Motor neuron (in vitro differentiated cells): ENCODE measurements at regions not wholly inside any gene's neighbourhood (a gene's known extent, or its start where the extent isn't known, plus 50 kb on each side); places are given as distances from the start of the nearest gene placed in this dataset.
A peak's percentile ranks its signal among the peaks of the same experiment; 100 is the strongest.

Experiments used
- ATAC-seq, 8 experiments: fragments of 200-7000 bp; cut with Tn5 transposase; replicated peaks in 6 of 8; 2 replicates each; pipeline ENCODE4 v1.8.0; 2021; ENCODE audit warnings: mild to moderate bottlenecking in 8 of 8, moderate library complexity in 8 of 8
- H3K27ac ChIP-seq, 2 donors: fragments of 250-450 bp; sonication (Bioruptor Pico); 2 replicates each; pipeline ENCODE4 v1.9.0; 2021; ENCODE audit warnings: antibody characterized with exemption in 2 of 2, mild to moderate bottlenecking in 2 of 2, moderate library complexity in 1 of 2
- H3K4me1 ChIP-seq, 2 donors: fragments of 250-450 bp; sonication (Bioruptor Pico); replicated peaks in 1 of 2; 2 replicates each; pipeline ENCODE4 v1.6.1; 2021; ENCODE audit warnings: antibody characterized with exemption in 2 of 2, mild to moderate bottlenecking in 2 of 2, moderate library complexity in 1 of 2
- H3K4me3 ChIP-seq, 5 donors: fragments of 250-450 bp; sonication (Bioruptor Pico); 2 replicates each; pipeline ENCODE4 v1.9.0; 2021; ENCODE audit warnings: antibody characterized with exemption in 5 of 5, mild to moderate bottlenecking in 5 of 5, moderate library complexity in 4 of 5
- WGBS, 10 experiments: fragments of 450-650 bp; shearing (Covaris generic); methylation state at CpG; one replicate each; pipeline ENCODE4 v1.0.0; 2022; 5-methylcytosine and 5-hydroxymethylcytosine counted together
- in situ Hi-C, 9 experiments: fragments of 400-800 bp; cut with MboI; loops; one replicate each; pipeline ENCODE4 v1.15.0; 2021; ENCODE audit warnings: low sequenced_read_pairs in 9 of 9, low pct_unique_long_range_greater_than_20kb in 2 of 9; ENCODE audit not compliant: unreplicated experiment in 9 of 9

DNA sequence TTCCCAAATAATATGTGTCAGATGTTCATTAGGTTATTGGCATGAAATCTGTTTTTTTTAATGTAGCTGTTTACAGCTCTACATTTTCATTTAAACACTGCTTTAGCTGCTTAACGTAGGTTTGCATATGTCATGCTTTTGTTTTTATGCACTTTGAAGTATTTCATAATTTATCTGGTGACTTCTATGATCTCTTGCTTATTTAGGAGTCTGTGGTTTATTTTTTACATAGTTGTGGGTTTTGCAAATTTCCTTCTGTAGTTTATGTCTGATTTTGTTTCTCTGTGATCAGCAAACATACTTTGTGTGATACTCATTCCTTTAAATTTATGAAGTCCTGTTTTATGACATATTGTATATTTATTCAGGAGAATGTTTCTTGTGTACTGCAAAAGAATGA is 606.5 kb upstream of the PFKP start:
- Histone ChIP-seq H3K4me1 (peaks cover 0 to 2% of the 10 kb centered on the region in 2 donors), H3K27ac (no peak overlapping the region), H3K4me3 (no peak overlapping the region)
- no peak for ATAC-seq
- in situ Hi-C loops, result no loop called here
- WGBS, 10 experiments, result 0 to 100% (median 80%) methylated on average over 1 of the region's 1 CpG; no CpG with 5 or more reads in 1 of the 10 experiments

DNA sequence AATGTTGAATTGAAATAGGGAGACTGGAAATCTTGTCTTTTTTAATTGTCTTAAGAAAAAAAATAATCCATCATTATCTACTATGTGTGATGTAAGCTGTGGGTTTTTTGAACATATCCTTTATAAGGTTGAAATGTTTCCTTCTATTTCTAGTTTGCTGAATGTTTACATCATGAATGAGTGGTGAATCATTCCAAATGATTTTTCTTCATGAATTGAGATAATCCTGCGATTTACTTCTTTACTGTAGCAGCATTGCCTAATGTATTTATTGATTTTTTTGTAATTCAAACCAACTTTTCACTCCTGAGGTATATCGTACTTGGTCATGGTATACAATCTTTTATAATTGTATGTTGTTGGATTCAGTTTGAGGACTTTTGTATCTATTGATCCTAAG is 607.6 kb upstream of the PFKP start:
- in situ Hi-C loops, result no loop called here
- Histone ChIP-seq H3K4me1 (peaks cover 0 to 2% of the 10 kb centered on the region in 2 donors), H3K4me3 (no peak overlapping the region), H3K27ac (no peak overlapping the region)
- no peak for ATAC-seq
- WGBS, 10 experiments, result 0 to 100% (median 72%) methylated on average over 2 of the region's 2 CpGs

DNA sequence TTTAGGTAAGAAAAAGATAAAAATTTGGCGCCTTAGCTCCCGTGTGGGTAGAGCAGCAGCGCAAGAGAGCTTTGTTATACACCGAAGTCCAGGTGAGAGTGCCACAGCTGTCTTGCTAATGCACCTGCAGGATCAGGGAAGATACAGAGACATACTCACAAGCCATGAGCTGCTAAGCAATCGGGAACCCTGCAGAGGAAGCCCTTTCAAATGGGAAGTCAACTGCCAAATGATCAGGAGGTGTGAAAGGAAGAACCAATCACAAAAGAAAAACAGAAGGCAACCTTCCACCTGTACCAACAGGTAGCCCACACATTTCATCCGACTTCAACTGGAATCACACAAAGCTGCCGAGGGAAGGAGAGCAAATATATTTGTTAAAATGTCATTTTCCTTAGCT is 610.5 kb upstream of the PFKP start:
- ATAC-seq, result no peak
- H3K4me1 ChIP-seq, result no peaks in the 10 kb centered on the region
- in situ Hi-C loops, result no loop called here
- H3K27ac ChIP-seq, result no peak overlapping the region
- no peak overlapping the region for H3K4me3 ChIP-seq
- WGBS, 10 experiments, result 0 to 85% (median 64%) methylated on average over 1 to 7 of the region's 7 CpGs

DNA sequence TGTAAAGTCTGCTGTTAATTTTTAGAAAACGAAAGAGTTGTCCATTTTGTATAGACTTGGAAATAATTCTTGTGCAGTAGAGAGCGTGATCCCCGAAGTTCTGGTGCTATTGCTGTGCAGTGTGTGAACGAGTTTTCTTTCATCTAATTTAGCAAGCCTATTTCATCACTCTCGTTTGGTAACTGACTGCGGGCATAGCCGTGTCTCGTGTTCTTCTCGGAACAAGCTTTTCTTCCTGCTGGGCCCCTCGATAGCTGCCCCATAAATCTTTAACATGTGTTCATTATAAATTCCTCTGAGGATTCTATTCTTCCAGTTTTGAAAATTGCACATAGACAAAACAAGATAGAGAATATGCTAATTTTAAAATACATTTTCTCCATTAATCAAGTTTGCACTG is 622.0 kb upstream of the PFKP start:
- WGBS, 10 experiments, result 0 to 82% (median 54%) methylated on average over 1 to 10 of the region's 10 CpGs
- peaks cover 4 to 23% of the 10 kb centered on the region in 2 donors for H3K4me1 ChIP-seq
- ATAC-seq, result peak in 5 of 8 experiments; percentile 63 to 97 (median 95)
- no peak overlapping the region for H3K4me3 ChIP-seq
- H3K27ac ChIP-seq, result no peak overlapping the region
- in situ Hi-C loops, result no loop called here

DNA sequence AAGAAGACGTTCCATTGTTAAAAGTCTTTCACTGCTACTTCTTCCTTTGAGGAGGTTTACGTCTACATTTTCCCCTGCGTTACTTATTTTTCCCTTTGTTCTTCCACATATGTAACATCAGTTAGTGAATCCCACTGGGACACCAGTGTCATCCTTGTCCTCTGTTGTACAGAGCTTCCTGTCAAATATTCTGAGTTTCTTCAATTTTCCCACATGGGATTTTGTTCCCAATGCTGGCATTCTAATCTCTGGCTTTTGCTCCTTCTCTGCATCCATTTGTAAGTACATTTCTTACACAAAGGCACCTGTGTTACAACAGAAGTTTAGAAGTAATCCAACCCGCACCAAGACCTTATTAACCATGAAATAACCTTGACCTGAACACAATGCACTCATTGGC is 627.4 kb upstream of the PFKP start:
- no peak overlapping the region for H3K27ac ChIP-seq

DNA sequence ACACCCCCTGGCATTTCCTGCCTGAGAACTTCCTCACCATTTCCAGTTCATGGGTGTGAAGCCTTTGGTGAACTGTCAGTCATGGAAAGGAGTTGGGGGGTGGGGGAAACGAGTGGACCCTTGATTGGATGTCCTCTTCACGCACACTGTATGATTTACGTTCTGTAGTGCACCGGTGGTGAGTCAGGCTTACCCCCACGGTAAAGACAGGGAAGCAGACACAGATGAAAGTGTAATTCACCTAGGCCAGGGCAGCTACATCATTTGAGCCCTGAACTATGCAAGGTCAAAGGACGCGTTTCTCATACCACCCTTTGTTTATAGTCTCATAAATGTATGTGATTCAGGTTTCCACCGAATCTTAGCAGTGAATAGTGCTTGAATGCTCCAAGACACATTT is 628.3 kb upstream of the PFKP start:
- ATAC-seq, result peak in 4 of 8 experiments; percentile 32 to 59 (median 47)
- in situ Hi-C loops, result no loop called here
- Histone ChIP-seq H3K27ac (peak overlapping the region; percentile 40 to 80), H3K4me1 (peaks cover 7 to 32% of the 10 kb centered on the region in 2 donors), H3K4me3 (no peak overlapping the region)
- WGBS, 10 experiments, result 0 to 93% (median 42%) methylated on average over 2 to 7 of the region's 8 CpGs; no CpG with 5 or more reads in 2 of the 10 experiments

More for the DNA sequence above, 627.4 kb upstream of the PFKP start:
- in situ Hi-C loops, result no loop called here
- H3K4me3 ChIP-seq, result no peak overlapping the region
- ATAC-seq, result no peak
- H3K4me1 ChIP-seq, result peaks cover 7 to 35% of the 10 kb centered on the region in 2 donors
- WGBS, 10 experiments, result 20 to 89% (median 86%) methylated on average over 1 to 4 of the region's 4 CpGs; no CpG with 5 or more reads in 1 of the 10 experiments

DNA sequence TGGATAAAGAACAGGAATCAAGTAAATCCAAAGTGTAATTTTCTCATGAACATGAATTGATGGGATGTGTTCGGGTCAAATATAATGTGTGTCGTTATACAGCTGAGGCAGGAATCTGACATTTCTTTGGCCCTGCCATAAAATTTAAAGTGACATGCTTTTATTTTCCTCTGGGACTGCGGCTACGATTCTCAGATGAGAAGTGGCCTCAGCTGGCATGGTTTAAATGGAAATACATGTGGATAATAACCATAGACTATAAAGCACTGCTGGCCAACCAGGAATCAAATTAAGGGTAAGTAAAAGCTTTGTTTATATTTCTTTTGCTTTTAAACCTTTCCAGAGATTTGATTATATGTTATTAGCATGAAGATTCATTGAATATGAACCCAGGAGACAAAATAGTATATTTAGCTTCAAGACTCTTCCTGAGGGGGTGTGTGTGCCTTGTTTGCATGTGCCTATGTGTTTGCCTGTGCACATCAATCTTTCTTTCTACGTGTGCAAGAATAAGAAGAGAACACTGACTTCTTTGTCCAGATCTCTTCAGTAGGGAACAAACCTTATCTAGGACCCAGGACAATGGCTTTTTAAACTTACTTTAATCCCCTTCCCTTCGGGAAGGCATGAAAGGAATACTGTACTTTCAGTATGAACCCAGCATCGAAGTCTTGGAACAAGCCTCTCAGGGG is 629.0 kb upstream of the PFKP start:
- Histone ChIP-seq H3K27ac (peak overlapping the region; percentile 40 to 80), H3K4me1 (peaks cover 7 to 32% of the 10 kb centered on the region in 2 donors), H3K4me3 (no peak overlapping the region)
- 4 to 70% (median 36%) methylated on average over 1 to 7 of the region's 7 CpGs for WGBS, 10 experiments
- peak in 5 of 8 experiments; percentile 26 to 67 (median 61) for ATAC-seq
- in situ Hi-C loops, result no loop called here

DNA sequence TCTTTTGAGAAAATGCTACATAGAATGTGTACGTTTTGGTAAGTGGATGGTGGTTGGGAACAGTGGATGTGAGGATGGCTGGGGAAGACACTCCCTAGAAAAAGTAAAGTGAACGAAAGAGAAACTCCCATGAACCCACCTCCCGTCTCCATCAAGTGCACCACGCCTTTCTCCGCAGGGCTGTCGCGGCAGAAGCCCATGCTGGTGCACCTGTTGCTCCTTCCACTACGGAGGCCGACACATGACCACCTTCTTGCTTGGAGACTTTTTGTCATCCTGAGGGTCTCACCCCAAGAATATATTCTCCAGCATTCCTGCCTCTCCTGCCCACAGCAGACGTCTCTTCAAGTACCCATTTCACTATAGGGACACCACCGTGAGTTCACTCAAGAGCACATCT is 630.4 kb upstream of the PFKP start:
- H3K4me1 ChIP-seq, result peaks cover 7 to 32% of the 10 kb centered on the region in 2 donors
- WGBS, 10 experiments, result 0 to 100% (median 59%) methylated on average over 1 to 10 of the region's 11 CpGs; no CpG with 5 or more reads in 3 of the 10 experiments
- no peak for ATAC-seq
- H3K4me3 ChIP-seq, result no peak overlapping the region
- in situ Hi-C loops, result no loop called here
- no peak overlapping the region for H3K27ac ChIP-seq

DNA sequence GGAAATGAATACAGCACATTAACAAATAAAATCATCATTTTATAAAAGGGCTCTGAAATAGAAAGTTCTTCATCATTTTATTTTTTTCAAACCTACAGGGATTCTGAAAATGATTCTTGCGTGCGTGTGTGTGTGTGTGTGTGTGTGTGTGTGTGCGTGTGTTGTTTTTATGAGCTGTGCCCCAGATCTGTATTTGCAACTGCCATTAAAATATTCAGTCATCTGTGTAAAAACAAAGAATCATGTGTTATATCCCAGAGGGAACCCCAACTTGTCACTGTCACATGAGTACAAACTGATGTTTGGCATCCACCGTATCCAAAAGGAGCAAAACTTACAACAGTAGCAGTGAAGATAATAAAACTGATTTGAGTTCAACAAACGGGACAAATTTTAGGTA is 635.4 kb upstream of the PFKP start:
- peak in 3 of 8 experiments; percentile 28 to 42 (median 32) for ATAC-seq
- WGBS, 10 experiments, result 7 to 94% (median 76%) methylated on average over 2 to 5 of the region's 5 CpGs; no CpG with 5 or more reads in 2 of the 10 experiments

DNA sequence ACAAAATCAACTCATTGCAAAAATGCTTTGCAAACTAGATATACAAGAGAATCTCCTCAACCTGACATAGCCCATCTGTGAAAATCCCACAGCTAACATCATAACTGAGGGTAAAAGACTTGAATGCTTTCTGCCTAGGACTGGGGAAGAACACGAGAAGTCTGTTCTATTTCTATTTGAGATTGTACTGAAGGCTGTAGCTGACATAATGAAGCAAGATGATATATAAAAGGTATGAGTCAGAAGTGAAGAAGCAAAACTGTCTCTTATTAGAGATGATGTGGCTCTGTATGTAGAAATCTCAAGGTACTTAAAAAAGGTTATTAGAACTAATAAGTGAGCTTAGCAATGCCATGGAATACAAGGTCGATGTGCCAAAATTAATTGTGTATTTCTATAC is 639.9 kb upstream of the PFKP start:
- Histone ChIP-seq H3K4me3 (no peak overlapping the region), H3K4me1 (peaks cover 19 to 20% of the 10 kb centered on the region in 2 donors), H3K27ac (no peak overlapping the region)
- in situ Hi-C loops, result no loop called here
- WGBS, 10 experiments, result 0 to 100% (median 31%) methylated on average over 1 to 2 of the region's 2 CpGs; no CpG with 5 or more reads in 2 of the 10 experiments
- ATAC-seq, result peak in 3 of 8 experiments; percentile 70 to 77 (median 75)

More for the DNA sequence above, 635.4 kb upstream of the PFKP start:
- in situ Hi-C loops, result no loop called here
- no peak overlapping the region for H3K27ac ChIP-seq
- no peaks in the 10 kb centered on the region for H3K4me1 ChIP-seq
- no peak overlapping the region for H3K4me3 ChIP-seq

DNA sequence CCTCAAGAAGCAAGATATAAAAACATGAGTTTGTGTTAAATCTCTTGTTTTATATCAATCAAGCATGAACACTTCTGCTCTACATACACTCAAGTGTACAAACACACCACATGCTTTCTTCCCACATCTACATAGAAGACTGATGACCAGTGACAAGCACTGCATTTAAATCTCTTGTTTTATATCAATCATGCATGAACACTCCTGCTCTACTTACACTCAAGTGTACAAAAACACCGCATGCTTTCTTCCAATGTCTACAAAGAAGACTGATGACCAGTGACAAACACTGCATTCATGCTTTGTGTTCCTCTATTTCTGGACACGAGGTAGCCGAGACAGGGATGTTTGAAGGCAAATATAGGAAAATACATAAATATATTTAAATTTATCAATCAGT is 642.0 kb upstream of the PFKP start:
- Histone ChIP-seq H3K27ac (no peak overlapping the region), H3K4me3 (no peak overlapping the region), H3K4me1 (peaks cover 20 to 21% of the 10 kb centered on the region in 2 donors)
- in situ Hi-C loops, result no loop called here
- 0 to 39% (median 7%) methylated on average over 2 to 3 of the region's 3 CpGs; no CpG with 5 or more reads in 2 of the 10 experiments for WGBS, 10 experiments
- ATAC-seq, result peak in 5 of 8 experiments; percentile 86 to 99 (median 91)

DNA sequence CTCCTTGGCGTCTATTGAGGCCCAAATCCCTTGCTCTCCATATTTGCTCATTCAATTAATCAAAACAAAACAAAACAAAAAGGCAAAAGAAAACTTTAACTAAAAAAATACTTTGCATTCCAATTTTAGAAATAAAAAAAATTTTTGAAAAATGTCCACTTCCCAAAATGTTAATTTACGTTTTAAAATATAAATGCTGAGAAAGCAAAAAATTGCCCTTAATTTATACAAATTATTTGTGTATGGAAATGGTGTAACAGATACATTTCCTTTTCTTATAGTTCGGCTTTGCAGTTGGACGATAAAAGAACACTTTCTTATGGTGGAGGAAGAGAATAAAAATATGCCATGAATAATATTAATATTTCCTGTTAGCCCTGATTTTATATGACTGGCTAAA is 652.8 kb upstream of the PFKP start:
- in situ Hi-C loops, result no loop called here
- Histone ChIP-seq H3K4me1 (peaks cover 0 to 3% of the 10 kb centered on the region in 2 donors), H3K4me3 (no peak overlapping the region), H3K27ac (no peak overlapping the region)
- WGBS, 10 experiments, result 0 to 97% (median 89%) methylated on average over 2 to 4 of the region's 4 CpGs
- ATAC-seq, result no peak

DNA sequence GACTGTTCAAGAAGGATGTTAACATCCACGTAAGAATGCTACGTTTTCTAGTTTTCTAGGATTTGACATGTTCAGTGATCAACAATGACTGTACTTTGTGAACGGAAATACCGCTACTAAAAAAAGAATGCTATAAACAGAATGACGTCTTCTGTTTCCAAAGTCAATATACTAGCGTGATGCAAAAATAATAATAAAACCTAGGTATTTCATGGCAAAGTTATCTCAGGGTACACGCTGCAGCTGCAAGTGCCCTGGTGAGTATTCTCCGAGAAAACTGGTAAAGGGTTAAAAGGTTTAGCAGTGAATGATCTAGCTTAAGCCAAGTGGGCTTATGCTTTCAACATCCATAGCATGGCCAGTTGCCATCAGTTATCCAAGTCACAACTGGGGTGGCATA is 653.3 kb upstream of the PFKP start:
- Histone ChIP-seq H3K4me1 (peaks cover 0 to 1% of the 10 kb centered on the region in 2 donors), H3K27ac (no peak overlapping the region), H3K4me3 (no peak overlapping the region)
- no peak for ATAC-seq
- in situ Hi-C loops, result no loop called here
- WGBS, 10 experiments, result 16 to 100% (median 68%) methylated on average over 3 to 8 of the region's 8 CpGs

DNA sequence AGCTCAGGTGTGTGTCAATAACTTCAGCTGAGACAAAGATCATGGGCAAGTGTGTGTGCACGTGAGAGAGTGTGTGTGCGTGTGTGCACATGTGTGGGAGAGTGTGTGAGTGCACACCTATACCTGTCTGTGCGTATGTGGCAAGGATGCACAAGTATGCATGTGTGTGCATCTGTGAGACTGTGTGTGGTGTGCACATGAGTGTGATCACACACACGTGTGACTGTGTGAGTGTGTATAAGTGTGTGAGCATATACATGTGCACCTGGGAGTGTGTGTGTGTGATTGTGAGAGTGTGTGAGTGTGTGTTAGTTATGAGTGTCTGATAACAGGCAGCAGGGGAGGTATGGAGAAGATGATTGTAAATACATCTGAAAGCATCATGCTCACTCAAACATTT is 657.3 kb upstream of the PFKP start:
- H3K4me3 ChIP-seq, result no peak overlapping the region
- H3K4me1 ChIP-seq, result no peaks in the 10 kb centered on the region
- ATAC-seq, result no peak
- in situ Hi-C loops, result no loop called here
- 14 to 100% (median 86%) methylated on average over 1 to 3 of the region's 4 CpGs; no CpG with 5 or more reads in 3 of the 10 experiments for WGBS, 10 experiments
- H3K27ac ChIP-seq, result no peak overlapping the region
